GM04504 (cell line): ENCODE measurements at regions not wholly inside any gene's neighbourhood (a gene's known extent, or its start where the extent isn't known, plus 50 kb on each side); places are given as distances from the start of the nearest gene placed in this dataset.

Source experiments
- DNase-seq: peaks from one replicate; pipeline ENCODE4 v3.0.0-alpha.2; 2012; ENCODE audit warnings: low read depth

DNA sequence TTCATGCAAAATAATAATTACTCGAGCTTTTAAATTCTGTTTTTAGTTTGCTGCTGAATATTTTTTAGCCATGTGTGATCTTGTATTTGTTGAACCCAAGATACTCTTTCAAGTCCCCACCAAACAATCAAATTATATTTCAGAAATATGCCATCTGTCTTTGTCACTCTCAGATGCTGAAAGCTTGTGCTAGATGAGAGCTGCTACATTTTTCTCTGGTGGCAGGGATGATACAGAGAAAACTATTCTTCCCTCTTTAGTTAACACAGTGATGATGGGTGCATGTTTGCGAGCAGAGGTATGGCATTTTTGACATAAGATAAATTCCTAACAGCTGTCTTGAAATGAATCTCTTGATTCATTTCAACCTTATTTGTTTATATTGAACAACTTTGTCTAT, 100.6 kb upstream of the NPHP3 start:
- no peak for DNase-seq

DNA sequence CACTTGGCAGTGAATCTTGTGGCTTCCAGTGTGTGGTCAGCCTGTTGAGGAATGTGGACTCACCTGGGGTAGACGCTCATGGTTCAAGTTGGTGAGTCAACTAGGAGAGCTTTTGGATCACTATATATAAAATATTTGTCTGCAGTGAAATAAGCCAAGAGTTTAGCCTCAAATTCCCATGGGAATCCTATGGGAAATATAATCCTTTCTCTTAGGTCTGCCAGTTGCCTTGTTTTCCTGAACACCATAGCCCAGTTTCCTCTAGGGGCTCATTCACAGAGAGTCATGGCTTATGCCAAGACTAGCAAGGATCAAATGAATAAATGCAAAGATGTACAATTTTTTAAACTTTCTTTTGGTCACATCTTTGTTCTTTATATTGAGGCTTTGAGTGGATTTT, 100.1 kb upstream of the NPHP3 start:
- no peak for DNase-seq

GRCh38 chr3:132821314-132821713, 99.1 kb upstream of the NPHP3 start:
- DNase-seq = no peak

GRCh38 chr3:132818251-132818650, 96.0 kb upstream of the NPHP3 start:
- DNase-seq = no peak

GRCh38 chr3:132817646-132818177, 95.5 kb upstream of the NPHP3 start:
- no peak for DNase-seq

DNA sequence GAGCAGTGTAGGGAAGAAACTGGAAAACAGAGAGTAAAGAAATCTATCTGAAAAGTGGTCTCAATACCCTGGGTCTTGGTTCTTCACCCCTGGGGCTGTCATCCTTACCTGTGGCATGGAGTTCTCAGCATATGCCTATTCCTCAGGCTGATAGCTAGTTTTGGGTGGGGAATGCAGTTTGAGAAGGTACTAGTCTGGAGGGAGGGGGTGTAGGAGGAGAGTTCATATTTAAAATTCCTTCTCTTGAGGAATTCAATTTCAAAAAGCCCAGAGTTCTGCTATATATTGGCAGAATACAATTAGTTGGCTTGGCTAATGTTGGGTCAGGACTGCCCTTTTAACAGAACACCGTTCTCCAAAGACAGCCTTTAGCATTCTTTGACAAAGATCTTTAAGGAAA, 82.9 kb upstream of the NPHP3 start:
- no peak for DNase-seq

- DNase-seq = peak; percentile 9
Measured at GRCh38 chr3:132804498-132804897, 82.3 kb upstream of the NPHP3 start.

- DNase-seq = no peak
Measured at GRCh38 chr3:132803889-132804288, 81.7 kb upstream of the NPHP3 start.

DNA sequence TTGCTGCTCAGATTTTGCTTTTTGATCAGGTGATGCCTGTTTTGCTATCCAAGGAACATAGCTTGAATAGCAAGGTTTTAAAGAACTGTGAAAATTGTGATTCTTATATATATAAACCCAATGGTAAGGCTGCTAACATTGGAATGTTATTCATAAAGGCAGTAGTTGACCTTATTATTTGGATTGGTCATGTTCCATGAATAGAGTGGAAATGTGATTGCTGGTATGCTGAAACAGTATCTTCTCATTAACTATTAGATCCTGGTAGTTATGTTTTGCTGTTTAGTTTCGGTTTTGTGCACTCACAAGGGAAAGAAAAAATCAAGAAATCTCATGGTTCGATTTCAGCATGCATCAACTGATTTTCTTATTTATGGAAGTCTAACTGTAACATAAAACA, 78.7 kb upstream of the NPHP3 start:
- DNase-seq = no peak

DNA sequence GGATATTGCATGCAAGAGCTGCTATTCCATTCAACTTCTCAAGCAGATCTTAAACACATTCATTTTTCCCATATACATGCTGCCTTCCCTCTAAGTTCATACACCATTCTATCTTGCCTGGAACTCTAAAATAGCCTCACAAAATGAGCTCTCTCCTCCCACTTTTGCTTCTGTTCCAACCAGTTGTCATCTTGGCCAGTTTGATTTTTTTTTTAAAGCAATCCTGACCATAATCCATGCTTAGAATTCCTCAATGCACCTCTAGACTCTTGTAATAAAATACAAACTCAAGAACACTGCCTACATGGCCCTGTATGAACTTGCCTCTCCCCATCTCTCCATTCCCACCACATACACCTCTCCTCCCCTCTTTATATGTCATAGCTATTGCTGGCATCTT, 68.6 kb upstream of the NPHP3 start:
- no peak for DNase-seq

DNA sequence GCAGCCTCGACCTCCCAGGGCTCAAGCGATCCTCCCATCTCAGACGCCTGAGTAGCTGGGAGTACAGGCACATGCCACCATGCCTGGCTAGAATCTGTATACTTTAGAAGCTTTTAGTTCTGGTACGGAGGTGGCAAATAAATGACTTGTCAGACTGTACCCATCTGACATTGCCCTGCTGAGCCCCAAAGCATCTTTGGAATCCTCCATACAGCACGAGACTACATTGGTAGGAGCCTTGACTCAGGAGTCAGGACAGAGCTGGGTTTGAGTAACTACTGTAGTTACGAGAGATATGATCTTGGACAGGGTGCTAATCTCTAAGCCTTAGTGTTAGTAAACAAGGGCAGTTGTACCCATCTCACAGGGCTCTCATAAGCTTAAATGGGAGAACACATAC, 67.8 kb upstream of the NPHP3 start:
- no peak for DNase-seq

DNA sequence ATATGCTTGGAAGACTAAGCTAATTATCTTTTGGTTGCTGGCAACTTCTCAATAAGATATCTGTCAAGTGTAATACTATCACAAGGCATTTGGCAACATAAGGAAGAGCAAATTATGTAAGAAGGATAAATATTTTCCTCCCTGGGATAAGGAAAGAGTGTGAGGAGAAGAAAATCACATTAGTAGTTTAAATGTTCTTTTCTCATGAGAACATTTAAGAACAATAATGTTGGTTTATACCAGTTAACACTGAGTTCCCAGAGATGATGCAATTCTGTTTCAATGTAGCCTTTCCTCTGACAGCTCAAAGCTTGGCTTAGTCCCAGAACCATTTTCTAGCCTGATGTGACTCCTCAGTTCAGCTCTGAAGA, 66.1 kb upstream of the NPHP3 start:
- DNase-seq = peak; percentile 62

DNA sequence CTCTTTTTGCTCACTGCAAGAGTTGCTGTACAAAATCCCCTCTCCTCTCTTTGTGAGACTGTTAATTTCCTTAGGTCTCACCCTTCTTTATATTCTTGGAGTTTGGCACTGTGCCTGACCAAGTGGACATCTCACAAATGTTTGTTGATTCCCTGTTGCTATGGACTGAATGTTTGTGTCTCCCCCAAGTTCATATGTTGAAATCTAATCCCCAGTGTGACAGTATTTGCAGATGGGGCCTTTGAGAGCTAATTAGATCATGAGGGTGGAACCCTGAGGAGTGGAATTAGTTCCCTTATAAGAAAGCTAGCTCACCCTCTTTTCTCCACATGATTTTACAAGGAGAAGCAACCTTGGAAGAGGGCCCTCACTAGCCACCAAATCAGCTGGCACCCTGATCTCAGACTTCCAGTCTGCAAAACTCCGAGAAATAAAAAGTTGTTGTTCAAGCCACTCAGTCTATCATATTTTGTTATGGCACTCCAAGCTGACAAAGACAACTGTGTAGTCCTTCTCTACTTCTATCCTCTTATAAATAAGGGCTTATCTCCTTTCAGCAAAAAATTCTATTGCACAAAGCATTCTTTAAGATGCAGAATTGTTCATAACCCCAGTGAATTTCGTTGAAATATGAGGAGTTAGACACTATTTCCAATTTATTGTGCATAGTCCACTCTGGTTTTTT, 65.5 kb upstream of the NPHP3 start:
- DNase-seq = no peak

DNA sequence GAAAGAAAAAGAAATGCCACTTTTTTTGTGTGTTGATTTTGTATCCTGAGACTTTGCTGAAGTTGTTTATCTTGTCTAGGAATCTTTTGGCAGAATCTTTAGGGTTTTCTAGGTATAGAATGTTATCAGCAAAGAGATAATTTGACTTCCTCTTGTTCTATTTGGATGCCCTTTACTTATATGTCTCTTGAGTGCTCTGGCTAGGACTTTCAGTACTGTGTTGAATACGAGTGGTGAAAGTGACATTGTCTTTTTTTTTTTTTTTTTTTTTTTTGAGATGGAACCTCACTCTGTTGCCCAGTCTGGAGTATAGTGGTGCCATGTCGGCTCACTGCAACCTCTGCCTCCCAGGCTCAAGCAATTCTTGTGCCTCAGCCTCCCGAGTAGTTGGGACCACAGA, 64.7 kb upstream of the NPHP3 start:
- no peak for DNase-seq

DNA sequence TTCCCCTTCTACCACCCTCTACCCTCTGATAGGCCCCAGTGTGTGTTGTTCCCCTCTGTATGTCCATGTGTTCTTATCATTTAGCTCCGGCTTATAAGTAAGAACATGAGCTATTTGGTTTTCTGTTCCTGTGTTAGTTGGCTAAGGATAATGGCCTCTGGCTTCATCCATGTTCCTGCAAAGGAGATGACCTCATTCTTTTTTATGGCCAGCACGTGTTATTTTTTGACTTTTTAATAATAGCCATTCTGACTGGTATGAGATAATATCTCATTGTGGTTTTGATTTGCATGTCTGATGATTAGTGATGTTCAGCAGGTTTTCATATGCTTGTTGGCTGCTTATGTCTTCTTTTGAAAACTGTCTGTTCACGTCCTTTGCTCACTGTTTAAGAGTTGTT, 63.1 kb upstream of the NPHP3 start:
- DNase-seq = peak; percentile 13

DNA sequence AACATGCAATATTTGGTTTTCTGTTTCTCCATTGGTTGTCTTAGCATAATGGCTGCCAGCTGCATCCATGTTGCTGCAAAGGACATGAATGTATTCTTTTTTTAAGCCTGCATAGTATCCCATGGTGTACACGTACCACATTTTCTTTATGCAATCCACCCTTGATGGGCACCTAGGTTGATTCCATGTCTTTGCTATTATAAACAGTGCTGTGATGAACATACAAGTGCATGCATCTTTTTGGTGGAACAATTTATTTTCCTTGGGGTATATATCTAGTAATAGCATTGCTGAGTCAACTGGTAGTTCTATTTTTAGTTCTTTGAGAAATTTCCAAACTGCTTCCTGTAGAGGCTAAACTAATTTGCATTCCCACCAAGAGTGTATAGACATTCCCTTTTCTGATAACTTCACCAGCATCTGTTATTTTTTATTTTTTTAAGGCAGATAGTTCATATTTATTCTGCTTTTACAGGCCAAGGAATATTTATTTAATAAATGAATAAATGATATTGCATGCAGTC, 62.4 kb upstream of the NPHP3 start:
- DNase-seq = no peak

- no peak for DNase-seq
Measured at GRCh38 chr3:132783152-132783551, 60.9 kb upstream of the NPHP3 start.

DNA sequence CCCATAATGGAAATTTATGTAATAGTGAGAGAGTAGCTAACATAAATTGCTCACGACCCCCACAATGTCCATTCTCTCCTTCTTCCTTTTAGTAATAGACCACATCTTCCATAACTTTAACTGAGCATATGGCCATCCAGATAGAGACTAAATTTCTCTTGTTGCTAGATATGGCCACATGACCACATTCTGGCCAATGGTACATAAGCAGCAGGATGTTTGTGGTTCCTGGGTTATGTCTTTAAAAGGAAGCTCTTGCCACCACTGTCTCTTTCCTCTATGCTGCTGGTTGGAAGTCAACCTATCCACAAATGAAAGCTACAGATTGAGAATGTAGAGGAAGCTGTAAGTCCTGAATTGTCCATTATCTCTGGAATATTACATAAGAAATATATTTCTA, 59.7 kb upstream of the NPHP3 start:
- DNase-seq = no peak

- no peak for DNase-seq
Measured at GRCh38 chr3:132777171-132777570, 55.0 kb upstream of the NPHP3 start.

DNA sequence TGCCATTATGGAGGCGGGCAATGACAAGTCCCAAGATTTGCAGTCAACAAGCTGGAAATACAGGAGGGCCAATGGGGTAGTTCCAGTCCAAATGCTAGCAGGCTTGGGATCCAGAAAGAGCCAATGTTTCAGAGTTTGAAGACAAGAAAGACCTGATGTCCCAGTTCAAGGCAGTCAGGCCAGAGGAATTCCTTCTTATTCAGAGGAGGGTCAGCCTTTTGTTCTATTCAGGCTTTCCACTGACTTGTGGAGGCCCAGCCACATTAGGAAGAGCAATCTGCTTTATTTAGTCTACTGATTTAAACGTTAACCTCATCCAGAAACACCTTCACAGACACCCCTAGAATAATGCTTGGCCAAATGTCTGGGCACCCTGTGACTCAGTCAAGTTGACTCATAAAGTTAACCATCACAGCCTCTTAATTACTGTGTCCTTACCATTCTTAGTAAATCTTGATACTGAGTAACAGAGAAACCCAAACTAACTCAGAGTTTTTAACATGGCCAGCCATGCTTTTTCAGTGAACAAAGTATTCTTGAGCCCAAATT, 50.9 kb upstream of the NPHP3 start:
- DNase-seq = no peak

GRCh38 chr3:132772252-132772651, 50.0 kb upstream of the NPHP3 start:
- no peak for DNase-seq
